H9 (cell line): ENCODE measurements at regions not wholly inside any gene's neighbourhood (a gene's known extent, or its start where the extent isn't known, plus 50 kb on each side); places are given as distances from the start of the nearest gene placed in this dataset.
"Not testable (repeated sequence)": the region's sequence is repeated elsewhere in the genome, so short reads cannot be mapped to it uniquely, and the experiment has no call there.

Source experiments
- DNase-seq: peaks from one replicate; pipeline ENCODE4 v3.0.0-alpha.2; 2017
- H2AFZ ChIP-seq: one replicate; pipeline ENCODE4 v1.6.1; 2013; ENCODE audit warnings: mild to moderate bottlenecking, low read length, control low read depth, moderate library complexity
- H2AK5ac ChIP-seq: 2 replicates; pipeline ENCODE4 v1.6.1; 2013; ENCODE audit warnings: low read length, control low read depth, mixed read lengths; ENCODE audit not compliant: insufficient read length
- H2BK120ac ChIP-seq: one replicate; pipeline ENCODE4 v1.6.1; 2013; ENCODE audit warnings: low read depth, mild to moderate bottlenecking, low read length, control low read depth, inconsistent platforms; ENCODE audit not compliant: poor library complexity, severe bottlenecking
- H2BK12ac ChIP-seq: 2 replicates; pipeline ENCODE4 v1.6.1; 2013; ENCODE audit warnings: low read length, control low read depth, mixed read lengths, low read depth; ENCODE audit not compliant: insufficient read length
- H2BK15ac ChIP-seq: 2 replicates; pipeline ENCODE4 v1.6.1; 2013; ENCODE audit warnings: low read depth, low read length, control low read depth
- H2BK20ac ChIP-seq: one replicate; pipeline ENCODE4 v1.6.1; 2013; ENCODE audit warnings: low read depth, mild to moderate bottlenecking, low read length, control low read depth, inconsistent platforms; ENCODE audit not compliant: poor library complexity, severe bottlenecking
- H2BK5ac ChIP-seq: 2 replicates; pipeline ENCODE4 v1.6.1; 2013; ENCODE audit warnings: low read length, control low read depth, mixed read lengths; ENCODE audit not compliant: insufficient read length
- H3K14ac ChIP-seq: 2 replicates; pipeline ENCODE4 v1.6.1; 2013; ENCODE audit warnings: low read length, control low read depth; ENCODE audit not compliant: insufficient read depth
- H3K18ac ChIP-seq: 2 replicates; pipeline ENCODE4 v1.6.1; 2013; ENCODE audit warnings: low read depth, mild to moderate bottlenecking, mixed read lengths, low read length, control low read depth; ENCODE audit not compliant: insufficient read length
- H3K23ac ChIP-seq: 2 replicates; pipeline ENCODE4 v1.6.1; 2013; ENCODE audit warnings: low read length, control low read depth, mixed read lengths, low read depth; ENCODE audit not compliant: insufficient read length
- H3K23me2 ChIP-seq: 2 replicates; pipeline ENCODE4 v1.6.1; 2013; ENCODE audit warnings: low read depth, mild to moderate bottlenecking, mixed read lengths, low read length, control low read depth; ENCODE audit not compliant: insufficient read length, poor library complexity, severe bottlenecking
- H3K27ac ChIP-seq: 2 replicates; pipeline ENCODE4 v1.5.1; 2013; ENCODE audit warnings: low read length, control low read depth, mixed read lengths, low read depth; ENCODE audit not compliant: insufficient read length
- H3K27me3 ChIP-seq: 2 replicates; pipeline ENCODE4 v1.6.1; 2013; ENCODE audit warnings: low read length, control low read depth, inconsistent platforms; ENCODE audit not compliant: insufficient read depth
- H3K4ac ChIP-seq: 2 replicates; pipeline ENCODE4 v1.6.1; 2013; ENCODE audit warnings: low read depth, mild to moderate bottlenecking, control low read depth, inconsistent platforms, low read length, moderate library complexity
- H3K4me1 ChIP-seq: 2 replicates; pipeline ENCODE4 v1.6.1; 2013; ENCODE audit warnings: low read length, control low read depth, inconsistent platforms; ENCODE audit not compliant: insufficient read depth
- H3K4me2 ChIP-seq: 2 replicates; pipeline ENCODE4 v1.6.1; 2013; ENCODE audit warnings: low read length, control low read depth, mixed read lengths; ENCODE audit not compliant: insufficient read length, insufficient read depth
- H3K56ac ChIP-seq: 2 replicates; pipeline ENCODE4 v1.6.1; 2013; ENCODE audit warnings: low read depth, mild to moderate bottlenecking, mixed read lengths, low read length, control low read depth; ENCODE audit not compliant: insufficient read length
- H3K79me1 ChIP-seq: 2 replicates; pipeline ENCODE4 v1.6.1; 2013; ENCODE audit warnings: low read depth, mild to moderate bottlenecking, moderate library complexity, low read length, control low read depth, inconsistent platforms; ENCODE audit not compliant: insufficient read depth, poor library complexity, severe bottlenecking
- H3K79me2 ChIP-seq: 2 replicates; pipeline ENCODE4 v1.6.1; 2013; ENCODE audit warnings: low read length, control low read depth, inconsistent platforms; ENCODE audit not compliant: insufficient read depth
- H3K9ac ChIP-seq: 2 replicates; pipeline ENCODE4 v1.6.1; 2013; ENCODE audit warnings: low read length, control low read depth, mixed read lengths; ENCODE audit not compliant: insufficient read length; ENCODE audit errors: extremely low read depth
- H3K9me3 ChIP-seq: one replicate; pipeline ENCODE4 v1.6.1; 2013; ENCODE audit warnings: low read depth, low read length, inconsistent platforms; ENCODE audit not compliant: control insufficient read depth
- H3T11ph ChIP-seq: one replicate; pipeline ENCODE4 v1.6.1; 2013; ENCODE audit warnings: mild to moderate bottlenecking, low read length, control low read depth, inconsistent platforms
- H4K20me1 ChIP-seq: one replicate; pipeline ENCODE4 v1.6.1; 2013; ENCODE audit not compliant: control insufficient read depth, insufficient read length, insufficient read depth
- H4K5ac ChIP-seq: 2 replicates; pipeline ENCODE4 v1.6.1; 2013; ENCODE audit warnings: low read depth, mild to moderate bottlenecking, mixed read lengths, low read length, control low read depth; ENCODE audit not compliant: insufficient read length
- H4K8ac ChIP-seq: replicated peaks from 2 replicates; pipeline ENCODE4 v1.6.1; 2013; ENCODE audit warnings: low read length, control low read depth, mixed read lengths, low read depth; ENCODE audit not compliant: insufficient read length
- H4K91ac ChIP-seq: 2 replicates; pipeline ENCODE4 v1.6.1; 2013; ENCODE audit warnings: low read depth, mild to moderate bottlenecking, moderate library complexity, mixed read lengths, low read length, control low read depth; ENCODE audit not compliant: insufficient read length
- H3K27ac Mint-ChIP-seq, 3 experiments: 2 replicates in 2 of 3; 3 replicates in 1 of 3; pipeline ENCODE4 v1.8.0; 2020 to 2021; ENCODE audit warnings: mixed read lengths in 3 of 3, mild to moderate bottlenecking in 1 of 3, moderate library complexity in 1 of 3
- H3K27me3 Mint-ChIP-seq: 2 replicates; pipeline ENCODE4 v1.8.0; 2021; ENCODE audit warnings: low read depth, mild to moderate bottlenecking, moderate library complexity, mixed read lengths
- H3K36me3 Mint-ChIP-seq, 3 experiments: 2 replicates in 2 of 3; 3 replicates in 1 of 3; pipeline ENCODE4 v1.8.0; 2020 to 2021; ENCODE audit warnings: low read depth in 3 of 3, mixed read lengths in 3 of 3; ENCODE audit not compliant: insufficient read depth in 1 of 3
- H3K4me1 Mint-ChIP-seq, 2 experiments: 2 replicates each; pipeline ENCODE4 v1.8.0; 2020; ENCODE audit warnings: mixed read lengths in 2 of 2
- H3K4me3 Mint-ChIP-seq, 2 experiments: 2 replicates in 1 of 2; 3 replicates in 1 of 2; pipeline ENCODE4 v1.8.0; 2020 to 2021; ENCODE audit warnings: mild to moderate bottlenecking in 2 of 2, mixed read lengths in 2 of 2, moderate library complexity in 1 of 2
- H3K9me3 Mint-ChIP-seq, 2 experiments: 2 replicates in 1 of 2; 3 replicates in 1 of 2; pipeline ENCODE4 v1.8.0; 2020; ENCODE audit warnings: mild to moderate bottlenecking in 2 of 2, mixed read lengths in 2 of 2, moderate library complexity in 1 of 2
- CTCF ChIP-seq: fragments of 200-600 bp; sonication (generic); conservative IDR thresholded peaks from 3 replicates; pipeline ENCODE4 v1.8.0; 2021; ENCODE audit warnings: antibody characterized with exemption, mild to moderate bottlenecking
- WGBS: extraction: QIAGEN DNeasy Blood & Tissue Kit; methylation state at CpG from one replicate; pipeline ENCODE4 v1.1.7; 2013; ENCODE audit warnings: missing lambda C conversion rate, low lambda C conversion rate, mixed read lengths; ENCODE audit not compliant: insufficient read length; ENCODE audit errors: extremely low coverage; 5-methylcytosine and 5-hydroxymethylcytosine counted together

- H2BK15ac ChIP-seq, result no peak overlapping the region
- H3T11ph ChIP-seq, result no peak overlapping the region
- no peak for TF ChIP-seq CTCF
- peaks cover 9% of the 10 kb centered on the region; the same call in 1 of the 2 replicates for H3K4me1 ChIP-seq
- no peaks in the 10 kb centered on the region for H3K9me3 ChIP-seq
- H3K23me2 ChIP-seq, result peaks cover 2% of the 10 kb centered on the region
- H3K79me1 ChIP-seq, result no peaks in the 10 kb centered on the region
- no peak overlapping the region for H3K4me3 Mint-ChIP-seq
- no peak overlapping the region for H3K23ac ChIP-seq
- no peak overlapping the region for H2BK20ac ChIP-seq
- no peaks in the 10 kb centered on the region for H3K27me3 Mint-ChIP-seq
- no peak overlapping the region for H2BK5ac ChIP-seq
- H4K5ac ChIP-seq, result no peak overlapping the region
- DNase-seq, result no peak
- H2BK120ac ChIP-seq, result no peak overlapping the region
- no peak overlapping the region for H2BK12ac ChIP-seq
- no peak overlapping the region for H3K56ac ChIP-seq
- no peak overlapping the region for H3K27ac Mint-ChIP-seq
- H3K27ac ChIP-seq, result no peak overlapping the region
- peaks cover 18 to 20% of the 10 kb centered on the region in 2 experiments for H3K4me1 Mint-ChIP-seq
- H3K79me2 ChIP-seq, result no peaks in the 10 kb centered on the region
- H4K8ac ChIP-seq, result no peak overlapping the region
- H2AFZ ChIP-seq, result no peak overlapping the region
- no peaks in the 10 kb centered on the region for H3K27me3 ChIP-seq
- no peak overlapping the region for H3K4ac ChIP-seq
- H3K18ac ChIP-seq, result no peak overlapping the region
- H3K4me2 ChIP-seq, result no peak overlapping the region
- no peak overlapping the region for H3K14ac ChIP-seq
- H3K9ac ChIP-seq, result no peak overlapping the region
- no peak overlapping the region for H2AK5ac ChIP-seq
- no peak overlapping the region for H4K91ac ChIP-seq
- WGBS, result no CpG with 5 or more reads among the region's 1 CpG
- H3K36me3 Mint-ChIP-seq, result no peaks in the 10 kb centered on the region
- H3K9me3 Mint-ChIP-seq, result no peaks in the 10 kb centered on the region
- no peaks in the 10 kb centered on the region for H4K20me1 ChIP-seq
Observed at GRCh38 chr3:68662176-68662575, 270.2 kb downstream of the TAFA4 start.

GRCh38 chr3:68650657-68651056 is 281.7 kb downstream of the TAFA4 start:
- not testable (repeated sequence) for H2AK5ac ChIP-seq, H4K8ac ChIP-seq, H2BK15ac ChIP-seq, H2BK20ac ChIP-seq, H3K4me3 Mint-ChIP-seq, H3K23ac ChIP-seq, H3K4me1 ChIP-seq, H3K4ac ChIP-seq, H3K9me3 ChIP-seq, H3K27ac ChIP-seq, H2BK5ac ChIP-seq, H3K9ac ChIP-seq, H3K27me3 ChIP-seq, H3K79me2 ChIP-seq, H2BK12ac ChIP-seq, H2BK120ac ChIP-seq, H3K18ac ChIP-seq, H3K23me2 ChIP-seq, H3K14ac ChIP-seq, H3K56ac ChIP-seq, DNase-seq, H3K79me1 ChIP-seq, H3K4me2 ChIP-seq, H4K5ac ChIP-seq, H3K9me3 Mint-ChIP-seq, H3K27me3 Mint-ChIP-seq, H3T11ph ChIP-seq, H4K91ac ChIP-seq, H2AFZ ChIP-seq, H3K36me3 Mint-ChIP-seq, H3K27ac Mint-ChIP-seq, H4K20me1 ChIP-seq
- no CpG with 5 or more reads among the region's 3 CpGs for WGBS
- H3K4me1 Mint-ChIP-seq, result peaks cover 4 to 15% of the 10 kb centered on the region in 2 experiments; a peak in 2 of 4 replicates
